ENCODE measurements at regions not wholly inside any gene's neighbourhood (a gene's known extent, or its start where the extent isn't known, plus 50 kb on each side); places are given as distances from the start of the nearest gene placed in this dataset.

DNA sequence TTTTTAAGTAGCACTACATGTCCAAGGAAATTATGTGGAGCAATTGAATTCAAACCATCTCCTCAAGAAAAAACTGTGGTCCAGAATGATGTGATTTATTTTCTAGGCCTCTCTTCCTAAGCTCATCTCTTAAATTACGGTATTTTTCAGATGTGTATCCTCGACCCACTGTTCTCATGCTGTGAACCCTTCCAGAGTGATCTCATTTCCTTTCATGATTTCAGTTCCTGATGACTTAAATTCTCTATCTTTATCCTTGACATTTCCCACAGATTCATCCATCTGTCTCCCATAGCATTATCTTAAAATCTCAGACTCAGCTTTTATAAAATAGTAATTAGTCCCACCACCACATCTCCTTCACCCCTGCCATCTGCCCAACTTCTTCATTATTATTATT is 117.6 kb upstream of the SPRY2 start:
- TF ChIP-seq, protein P1, sequence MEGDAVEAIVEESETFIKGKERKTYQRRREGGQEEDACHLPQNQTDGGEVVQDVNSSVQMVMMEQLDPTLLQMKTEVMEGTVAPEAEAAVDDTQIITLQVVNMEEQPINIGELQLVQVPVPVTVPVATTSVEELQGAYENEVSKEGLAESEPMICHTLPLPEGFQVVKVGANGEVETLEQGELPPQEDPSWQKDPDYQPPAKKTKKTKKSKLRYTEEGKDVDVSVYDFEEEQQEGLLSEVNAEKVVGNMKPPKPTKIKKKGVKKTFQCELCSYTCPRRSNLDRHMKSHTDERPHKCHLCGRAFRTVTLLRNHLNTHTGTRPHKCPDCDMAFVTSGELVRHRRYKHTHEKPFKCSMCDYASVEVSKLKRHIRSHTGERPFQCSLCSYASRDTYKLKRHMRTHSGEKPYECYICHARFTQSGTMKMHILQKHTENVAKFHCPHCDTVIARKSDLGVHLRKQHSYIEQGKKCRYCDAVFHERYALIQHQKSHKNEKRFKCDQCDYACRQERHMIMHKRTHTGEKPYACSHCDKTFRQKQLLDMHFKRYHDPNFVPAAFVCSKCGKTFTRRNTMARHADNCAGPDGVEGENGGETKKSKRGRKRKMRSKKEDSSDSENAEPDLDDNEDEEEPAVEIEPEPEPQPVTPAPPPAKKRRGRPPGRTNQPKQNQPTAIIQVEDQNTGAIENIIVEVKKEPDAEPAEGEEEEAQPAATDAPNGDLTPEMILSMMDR (IDR thresholded peaks at IDR 0.05) = no peak
- TF ChIP-seq EP300 (IDR thresholded peaks at IDR 0.05) = no peak
- no peak for TF ChIP-seq POLR2A (IDR thresholded peaks at IDR 0.05)

Data from gastroesophageal sphincter (tissue), 3 donors.